HFF-Myc (cell line): ENCODE measurements at regions not wholly inside any gene's neighbourhood (a gene's known extent, or its start where the extent isn't known, plus 50 kb on each side); places are given as distances from the start of the nearest gene placed in this dataset.

Source experiments
- DNase-seq: peaks from one replicate; pipeline ENCODE4 v3.0.0-alpha.2; 2011; ENCODE audit warnings: low read depth; ENCODE audit errors: extremely low read depth
- H3K4me3 ChIP-seq: replicated peaks from 2 replicates; pipeline ENCODE4 v1.5.1; 2011; ENCODE audit warnings: low read depth, mild to moderate bottlenecking, control low read depth, low read length
- CTCF ChIP-seq: IDR thresholded peaks from 2 replicates; pipeline ENCODE4 v1.5.1; 2012; ENCODE audit warnings: mild to moderate bottlenecking, low read depth, low read length, control low read depth; ENCODE audit errors: missing control alignments

- no peak for DNase-seq
- TF ChIP-seq CTCF = no peak
- H3K4me3 ChIP-seq = no peak overlapping the region
These were observed 170.3 kb downstream of the NUP210 start for GRCh38 chr3:13249664-13250390.

GRCh38 chr3:13248640-13249039, 171.5 kb downstream of the NUP210 start:
- no peak overlapping the region for H3K4me3 ChIP-seq
- no peak for DNase-seq
- no peak for TF ChIP-seq CTCF

- no peak for DNase-seq
- no peak for TF ChIP-seq CTCF
- H3K4me3 ChIP-seq = no peak overlapping the region
These were observed 172.4 kb upstream of the IQSEC1 start for GRCh38 chr3:13245615-13245978.

GRCh38 chr3:13243586-13243985, 170.4 kb upstream of the IQSEC1 start:
- H3K4me3 ChIP-seq = no peak overlapping the region
- DNase-seq = no peak
- TF ChIP-seq CTCF = no peak

GRCh38 chr3:13242364-13242737, 169.1 kb upstream of the IQSEC1 start:
- TF ChIP-seq CTCF = no peak
- DNase-seq = no peak
- no peak overlapping the region for H3K4me3 ChIP-seq

GRCh38 chr3:13241621-13242363, 168.6 kb upstream of the IQSEC1 start:
- no peak for TF ChIP-seq CTCF
- no peak for DNase-seq
- no peak overlapping the region for H3K4me3 ChIP-seq
